SU-DHL-6 (cell line): ENCODE measurements at regions not wholly inside any gene's neighbourhood (a gene's known extent, or its start where the extent isn't known, plus 50 kb on each side); places are given as distances from the start of the nearest gene placed in this dataset.

Experiments
- H2AFZ ChIP-seq: fragments of 200-600 bp; sonication (generic); 2 replicates; pipeline ENCODE4 v1.6.1; 2014; ENCODE audit warnings: low read depth, mild to moderate bottlenecking, moderate library complexity, mixed read lengths, antibody characterized with exemption, low read length; ENCODE audit not compliant: severe bottlenecking
- H3F3A ChIP-seq: fragments of 200-600 bp; shearing (Covaris generic); 2 replicates; pipeline ENCODE4 v1.6.0; 2016; ENCODE audit warnings: antibody characterized with exemption, mild to moderate bottlenecking; ENCODE audit not compliant: insufficient read depth
- H3K27ac ChIP-seq: fragments of 200-600 bp; sonication (generic); 2 replicates; pipeline ENCODE4 v1.5.1; 2016; ENCODE audit warnings: low read depth, mild to moderate bottlenecking, low read length, moderate library complexity, mixed read lengths
- H3K27me3 ChIP-seq: fragments of 200-600 bp; sonication (generic), shearing (Covaris generic); 2 replicates; pipeline ENCODE4 v1.6.0; 2014; ENCODE audit warnings: mild to moderate bottlenecking, low read length
- H3K36me3 ChIP-seq: fragments of 200-600 bp; sonication (generic); 2 replicates; pipeline ENCODE4 v1.6.1; 2014; ENCODE audit warnings: mild to moderate bottlenecking, low read length, mixed read lengths
- H3K4me2 ChIP-seq: fragments of 300-600, 200-600 bp; shearing (Covaris generic), sonication (generic); 2 replicates; pipeline ENCODE4 v1.6.0; 2014; ENCODE audit warnings: low read length, low read depth, mild to moderate bottlenecking; ENCODE audit not compliant: poor library complexity, severe bottlenecking
- H3K4me3 ChIP-seq: fragments of 200-600 bp; sonication (generic); 2 replicates; pipeline ENCODE4 v1.5.1; 2014; ENCODE audit warnings: antibody characterized with exemption, low read length, mild to moderate bottlenecking, mixed read lengths; ENCODE audit not compliant: insufficient read depth, poor library complexity, severe bottlenecking
- H3K79me2 ChIP-seq: fragments of 200-600 bp; sonication (generic); 2 replicates; pipeline ENCODE4 v1.6.1; 2014; ENCODE audit warnings: mild to moderate bottlenecking, low read length, moderate library complexity; ENCODE audit not compliant: insufficient read depth
- H3K9ac ChIP-seq: fragments of 200-600 bp; sonication (generic); 2 replicates; pipeline ENCODE4 v1.7.0; 2014; ENCODE audit warnings: mild to moderate bottlenecking, low read length
- H3K9me2 ChIP-seq: fragments of 200-600 bp; sonication (generic); replicated peaks from 2 replicates; pipeline ENCODE4 v1.6.1; 2014; ENCODE audit warnings: low read length; ENCODE audit not compliant: insufficient read depth
- H3K9me3 ChIP-seq: fragments of 200-600 bp; sonication (generic); 2 replicates; pipeline ENCODE4 v1.6.1; 2014; ENCODE audit warnings: low read length, mixed read lengths; ENCODE audit not compliant: insufficient read depth
- H4K20me1 ChIP-seq: fragments of 200-600 bp; sonication (generic); 2 replicates; pipeline ENCODE4 v1.6.1; 2014; ENCODE audit warnings: low read depth, mild to moderate bottlenecking, antibody characterized with exemption, low read length, moderate library complexity, mixed read lengths
- CTCF ChIP-seq: fragments of 200-600 bp; sonication (generic); IDR thresholded peaks from one replicate; pipeline ENCODE4 v1.5.1; 2017; ENCODE audit warnings: antibody characterized with exemption, mild to moderate bottlenecking, low read length, moderate library complexity; ENCODE audit not compliant: insufficient read depth, poor library complexity, severe bottlenecking
- EZH2phosphoT487 ChIP-seq: fragments of 200-600 bp; sonication (generic), shearing (Covaris generic); conservative IDR thresholded peaks from 2 replicates; pipeline ENCODE4 v1.6.1; 2018; ENCODE audit warnings: mild to moderate bottlenecking, antibody characterized with exemption, low read length, moderate library complexity, mixed read lengths

- H3K4me2 ChIP-seq: no peak overlapping the region
- H3K9me2 ChIP-seq: no peaks in the 10 kb centered on the region
- no peak overlapping the region for H2AFZ ChIP-seq
- no peak overlapping the region for H3K27ac ChIP-seq
- H3K27me3 ChIP-seq: no peaks in the 10 kb centered on the region
- no peaks in the 10 kb centered on the region for H3K9me3 ChIP-seq
- no peaks in the 10 kb centered on the region for H3K36me3 ChIP-seq
- H3K9ac ChIP-seq: no peak overlapping the region
- TF ChIP-seq CTCF: no peak
- TF ChIP-seq EZH2phosphoT487: no peak
- no peaks in the 10 kb centered on the region for H4K20me1 ChIP-seq
- no peaks in the 10 kb centered on the region for H3K79me2 ChIP-seq
- no peaks in the 10 kb centered on the region for H3F3A ChIP-seq
- no peak overlapping the region for H3K4me3 ChIP-seq
These were observed 340.8 kb downstream of the RPS24 start for GRCh38 chr10:78374331-78375028.

GRCh38 chr10:78375854-78376785 is 342.5 kb downstream of the RPS24 start:
- Histone ChIP-seq H3K79me2 (no peaks in the 10 kb centered on the region), H3K9ac (no peak overlapping the region), H2AFZ (no peak overlapping the region), H4K20me1 (no peaks in the 10 kb centered on the region), H3K9me3 (no peaks in the 10 kb centered on the region), H3K9me2 (no peaks in the 10 kb centered on the region), H3K27ac (no peak overlapping the region), H3K4me3 (no peak overlapping the region), H3K36me3 (no peaks in the 10 kb centered on the region), H3K4me2 (no peak overlapping the region), H3F3A (no peaks in the 10 kb centered on the region), H3K27me3 (no peaks in the 10 kb centered on the region)
- TF ChIP-seq CTCF (no peak), EZH2phosphoT487 (no peak)

- H3F3A ChIP-seq: no peaks in the 10 kb centered on the region
- H3K36me3 ChIP-seq: no peaks in the 10 kb centered on the region
- H3K4me2 ChIP-seq: no peak overlapping the region
- H3K4me3 ChIP-seq: no peak overlapping the region
- H3K9me3 ChIP-seq: no peaks in the 10 kb centered on the region
- TF ChIP-seq CTCF: no peak
- TF ChIP-seq EZH2phosphoT487: no peak
- no peaks in the 10 kb centered on the region for H3K27me3 ChIP-seq
- no peaks in the 10 kb centered on the region for H4K20me1 ChIP-seq
- H2AFZ ChIP-seq: no peak overlapping the region
- no peak overlapping the region for H3K27ac ChIP-seq
- no peaks in the 10 kb centered on the region for H3K79me2 ChIP-seq
- H3K9me2 ChIP-seq: no peaks in the 10 kb centered on the region
- H3K9ac ChIP-seq: no peak overlapping the region
These were observed 343.7 kb downstream of the RPS24 start for GRCh38 chr10:78377356-78377755.
